CD4-positive, alpha-beta T cell treated with Interleukin-2 at 100 ng/mL for 4 hours (primary cell): ENCODE measurements at regions not wholly inside any gene's neighbourhood (a gene's known extent, or its start where the extent isn't known, plus 50 kb on each side); places are given as distances from the start of the nearest gene placed in this dataset.

ENCODE experiments used
- DNase-seq: peaks from one replicate; pipeline ENCODE4 v3.0.0-alpha.2; 2020; ENCODE audit warnings: low spot score

- no peak for DNase-seq
These were observed 64.2 kb upstream of the NEDD9 start for GRCh38 chr6:11296449-11297375.

- DNase-seq, result no peak
These were observed 63.5 kb upstream of the NEDD9 start for GRCh38 chr6:11295969-11296368.

GRCh38 chr6:11294228-11294627 lies 61.8 kb upstream of the NEDD9 start:
- no peak for DNase-seq

DNA sequence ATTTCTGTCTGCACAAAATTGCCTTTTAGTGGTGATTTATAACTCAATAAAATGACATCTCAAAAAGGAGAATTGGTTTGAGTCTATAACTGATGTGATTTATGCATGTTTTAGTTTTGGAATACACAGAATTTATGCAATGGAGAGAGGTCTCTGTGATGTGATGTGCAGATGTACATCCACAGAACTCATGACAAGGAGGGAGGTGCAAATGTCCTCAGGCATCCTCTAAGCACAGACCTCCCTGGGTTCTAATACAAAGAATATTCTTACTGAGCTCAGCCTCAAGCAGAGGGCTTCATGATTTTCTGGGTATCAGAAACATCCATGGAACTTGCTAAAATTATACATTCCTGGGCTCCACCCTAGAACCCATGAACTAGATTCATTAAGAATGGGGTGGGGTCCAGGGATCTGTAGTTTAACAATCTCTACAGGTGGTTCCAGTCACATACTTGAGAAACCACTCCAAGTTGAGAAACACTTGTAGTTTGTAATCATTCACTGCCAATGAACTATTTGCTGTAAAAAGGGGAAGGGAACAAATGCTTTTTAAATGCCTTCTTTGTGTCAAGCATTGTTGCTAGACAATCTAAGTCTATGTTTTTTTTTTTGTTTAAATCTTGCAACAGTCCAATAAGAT lies 60.2 kb upstream of the NEDD9 start:
- no peak for DNase-seq

DNA sequence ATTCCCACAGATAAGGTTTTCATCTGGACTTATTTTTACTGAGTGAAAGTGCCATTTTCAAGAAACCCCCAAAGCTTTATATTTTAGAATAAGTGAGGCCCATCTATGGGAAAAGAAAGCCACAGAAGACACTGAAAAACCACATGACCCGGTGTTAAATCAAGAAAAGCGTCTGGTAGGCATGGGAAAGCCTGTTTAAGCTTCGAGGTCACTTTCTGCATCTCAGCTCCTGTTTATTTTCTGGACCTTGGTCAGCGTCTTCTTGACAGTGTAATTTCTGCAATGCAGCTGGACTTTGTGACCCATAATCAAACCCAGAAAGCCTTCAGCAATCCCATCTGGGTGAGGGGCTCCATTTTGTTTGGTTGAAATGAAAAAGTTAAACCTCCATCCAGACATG lies 59.6 kb upstream of the NEDD9 start:
- no peak for DNase-seq

DNA sequence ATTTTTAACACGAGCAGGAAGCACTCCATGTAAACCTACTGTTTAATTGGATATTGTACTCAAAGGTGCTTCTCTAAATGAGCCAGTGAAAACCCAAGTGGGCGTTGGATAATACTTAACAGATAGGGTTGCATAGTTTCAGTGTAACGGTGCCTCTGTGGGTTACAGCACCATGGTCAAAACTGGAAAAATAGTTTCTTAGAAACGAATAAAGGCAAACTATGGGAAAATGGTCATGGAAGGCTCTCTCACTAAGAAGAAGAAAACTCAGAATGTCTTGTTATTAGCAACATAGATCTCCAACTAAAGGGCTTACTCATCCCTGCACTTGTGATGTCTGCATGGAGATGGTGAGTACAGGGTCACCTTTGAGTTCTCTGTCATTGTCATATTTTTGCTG lies 59.1 kb upstream of the NEDD9 start:
- DNase-seq, result no peak

DNA sequence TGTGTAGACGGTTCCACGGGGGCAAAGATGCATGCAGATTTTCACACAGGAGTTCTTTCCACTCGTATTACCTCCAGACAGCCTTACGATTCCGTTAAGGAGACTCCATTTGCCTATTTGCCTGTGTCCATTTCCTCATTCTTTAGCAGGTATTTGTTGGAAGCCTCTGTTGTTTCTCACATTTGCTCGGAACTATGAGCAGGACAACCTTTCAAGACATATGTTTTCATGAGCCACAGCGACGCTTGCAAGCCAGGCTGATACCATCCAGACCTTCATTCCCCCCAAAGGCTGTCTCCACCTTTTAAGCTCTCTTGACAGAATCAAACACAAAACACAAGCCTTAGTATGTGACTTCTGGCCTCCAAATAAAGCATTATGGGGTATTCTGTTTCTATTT lies 57.6 kb upstream of the NEDD9 start:
- no peak for DNase-seq

- DNase-seq, result no peak
These were observed 55.6 kb upstream of the NEDD9 start for GRCh38 chr6:11288065-11288464.

DNA sequence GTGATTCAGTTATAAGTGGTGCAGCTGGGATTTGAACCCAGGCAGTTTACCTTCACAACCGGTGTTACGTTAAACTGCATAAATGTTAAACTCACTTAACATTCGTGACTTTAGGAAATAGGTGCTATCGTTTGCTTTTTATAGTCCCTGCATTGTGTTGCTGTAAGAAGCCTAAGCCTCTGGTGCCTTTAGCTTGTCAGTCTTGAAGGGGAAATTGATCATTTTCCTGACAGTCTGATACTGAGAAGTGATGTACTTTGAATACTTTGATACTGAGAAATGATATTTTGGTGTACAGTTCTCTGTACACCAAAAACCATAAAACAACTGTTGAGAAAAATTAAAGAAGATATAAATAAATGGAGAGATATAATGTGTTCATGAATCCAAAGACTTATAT lies 52.5 kb upstream of the NEDD9 start:
- DNase-seq, result peak; percentile 33

GRCh38 chr6:11283629-11284028 lies 51.2 kb upstream of the NEDD9 start:
- no peak for DNase-seq

DNA sequence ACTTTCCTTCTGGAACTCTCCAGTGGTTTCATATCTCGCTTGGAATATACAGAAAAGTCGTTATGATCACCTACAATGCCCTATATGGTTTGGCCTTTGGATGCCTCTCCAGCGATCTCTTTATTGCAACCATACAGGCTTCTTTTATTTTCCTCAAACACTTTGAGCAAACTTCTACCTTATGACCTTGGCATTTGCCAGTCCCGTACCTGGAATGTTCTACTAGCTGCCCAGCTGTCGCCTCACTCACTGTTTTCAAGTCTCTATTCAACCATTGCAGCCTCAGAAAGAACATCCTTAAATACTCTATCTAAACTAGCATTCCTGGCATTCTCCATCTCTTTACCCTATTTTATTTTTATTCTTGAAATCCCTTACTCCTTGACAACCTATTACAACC lies 50.4 kb upstream of the NEDD9 start:
- DNase-seq, result no peak
